ENCODE measurements at regions not wholly inside any gene's neighbourhood (a gene's known extent, or its start where the extent isn't known, plus 50 kb on each side); places are given as distances from the start of the nearest gene placed in this dataset.

DNA sequence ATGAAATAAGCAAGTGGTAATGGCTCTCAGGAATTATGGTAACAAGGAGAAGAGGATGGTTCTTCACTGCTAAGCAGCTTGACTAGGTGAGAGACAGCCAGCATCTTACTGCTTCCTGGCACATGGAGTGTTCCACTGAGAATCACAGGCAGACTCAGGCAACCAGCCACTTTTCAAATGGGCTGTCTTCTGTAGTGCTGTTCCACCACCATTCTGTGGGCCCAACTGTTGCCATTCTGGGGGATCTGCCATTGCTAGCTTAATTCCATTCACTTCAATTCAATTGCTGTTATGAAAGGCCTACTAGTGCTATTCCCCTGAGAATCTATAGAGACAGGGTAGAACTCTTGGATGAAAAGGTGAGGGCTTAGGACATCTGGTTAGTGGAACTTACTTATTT lies 341.9 kb downstream of the KCNRG start:
- peaks cover 28% of the 10 kb centered on the region for H3K4me1 Mint-ChIP-seq (ENCODE audit: unreplicated experiment)
- H3K9me3 Mint-ChIP-seq (ENCODE audit: unreplicated experiment): no peaks in the 10 kb centered on the region
- H3K27me3 Mint-ChIP-seq (ENCODE audit: unreplicated experiment): no peaks in the 10 kb centered on the region
- TF ChIP-seq, protein P1, sequence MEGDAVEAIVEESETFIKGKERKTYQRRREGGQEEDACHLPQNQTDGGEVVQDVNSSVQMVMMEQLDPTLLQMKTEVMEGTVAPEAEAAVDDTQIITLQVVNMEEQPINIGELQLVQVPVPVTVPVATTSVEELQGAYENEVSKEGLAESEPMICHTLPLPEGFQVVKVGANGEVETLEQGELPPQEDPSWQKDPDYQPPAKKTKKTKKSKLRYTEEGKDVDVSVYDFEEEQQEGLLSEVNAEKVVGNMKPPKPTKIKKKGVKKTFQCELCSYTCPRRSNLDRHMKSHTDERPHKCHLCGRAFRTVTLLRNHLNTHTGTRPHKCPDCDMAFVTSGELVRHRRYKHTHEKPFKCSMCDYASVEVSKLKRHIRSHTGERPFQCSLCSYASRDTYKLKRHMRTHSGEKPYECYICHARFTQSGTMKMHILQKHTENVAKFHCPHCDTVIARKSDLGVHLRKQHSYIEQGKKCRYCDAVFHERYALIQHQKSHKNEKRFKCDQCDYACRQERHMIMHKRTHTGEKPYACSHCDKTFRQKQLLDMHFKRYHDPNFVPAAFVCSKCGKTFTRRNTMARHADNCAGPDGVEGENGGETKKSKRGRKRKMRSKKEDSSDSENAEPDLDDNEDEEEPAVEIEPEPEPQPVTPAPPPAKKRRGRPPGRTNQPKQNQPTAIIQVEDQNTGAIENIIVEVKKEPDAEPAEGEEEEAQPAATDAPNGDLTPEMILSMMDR (IDR thresholded peaks at IDR 0.05): no peak
- no peak for DNase-seq (ENCODE audit: extremely low spot score, unreplicated experiment)
- no peak overlapping the region for H3K4me3 Mint-ChIP-seq (ENCODE audit: unreplicated experiment)
- H3K27ac Mint-ChIP-seq (ENCODE audit: unreplicated experiment): no peak overlapping the region
- no peaks in the 10 kb centered on the region for H3K36me3 Mint-ChIP-seq (ENCODE audit: unreplicated experiment)

DNA sequence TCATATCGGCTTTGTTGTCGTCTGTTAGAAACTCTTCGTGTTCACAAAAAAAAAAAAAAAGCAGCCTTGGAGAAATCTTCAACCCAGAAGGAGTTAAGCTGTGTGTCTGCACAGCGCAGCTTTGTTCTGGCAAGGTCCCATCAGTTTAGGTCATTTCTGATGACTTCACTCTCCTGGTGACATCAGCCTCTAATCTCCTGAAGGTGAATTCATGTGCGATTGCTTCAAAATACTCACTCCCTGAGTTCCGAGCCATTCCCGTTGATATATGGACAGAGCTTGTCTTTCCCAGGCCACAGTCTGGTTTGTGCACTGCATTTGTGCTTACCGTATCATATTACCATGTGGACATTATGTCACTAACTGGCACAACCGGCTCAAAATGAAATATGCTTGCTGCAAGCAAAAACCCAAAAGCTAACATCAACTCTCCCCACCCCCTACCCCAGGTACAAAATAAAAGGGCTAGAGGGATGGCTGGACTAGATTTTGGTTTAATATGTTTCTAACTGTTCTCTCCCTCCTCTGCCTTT lies 342.4 kb downstream of the KCNRG start:
- no peaks in the 10 kb centered on the region for H3K9me3 Mint-ChIP-seq (ENCODE audit: unreplicated experiment)
- H3K4me1 Mint-ChIP-seq (ENCODE audit: unreplicated experiment): peaks cover 28% of the 10 kb centered on the region
- H3K36me3 Mint-ChIP-seq (ENCODE audit: unreplicated experiment): no peaks in the 10 kb centered on the region
- H3K27ac Mint-ChIP-seq (ENCODE audit: unreplicated experiment): no peak overlapping the region
- H3K27me3 Mint-ChIP-seq (ENCODE audit: unreplicated experiment): no peaks in the 10 kb centered on the region
- no peak for DNase-seq (ENCODE audit: extremely low spot score, unreplicated experiment)
- TF ChIP-seq, protein P1 (IDR thresholded peaks at IDR 0.05): no peak
- H3K4me3 Mint-ChIP-seq (ENCODE audit: unreplicated experiment): no peak overlapping the region

DNA sequence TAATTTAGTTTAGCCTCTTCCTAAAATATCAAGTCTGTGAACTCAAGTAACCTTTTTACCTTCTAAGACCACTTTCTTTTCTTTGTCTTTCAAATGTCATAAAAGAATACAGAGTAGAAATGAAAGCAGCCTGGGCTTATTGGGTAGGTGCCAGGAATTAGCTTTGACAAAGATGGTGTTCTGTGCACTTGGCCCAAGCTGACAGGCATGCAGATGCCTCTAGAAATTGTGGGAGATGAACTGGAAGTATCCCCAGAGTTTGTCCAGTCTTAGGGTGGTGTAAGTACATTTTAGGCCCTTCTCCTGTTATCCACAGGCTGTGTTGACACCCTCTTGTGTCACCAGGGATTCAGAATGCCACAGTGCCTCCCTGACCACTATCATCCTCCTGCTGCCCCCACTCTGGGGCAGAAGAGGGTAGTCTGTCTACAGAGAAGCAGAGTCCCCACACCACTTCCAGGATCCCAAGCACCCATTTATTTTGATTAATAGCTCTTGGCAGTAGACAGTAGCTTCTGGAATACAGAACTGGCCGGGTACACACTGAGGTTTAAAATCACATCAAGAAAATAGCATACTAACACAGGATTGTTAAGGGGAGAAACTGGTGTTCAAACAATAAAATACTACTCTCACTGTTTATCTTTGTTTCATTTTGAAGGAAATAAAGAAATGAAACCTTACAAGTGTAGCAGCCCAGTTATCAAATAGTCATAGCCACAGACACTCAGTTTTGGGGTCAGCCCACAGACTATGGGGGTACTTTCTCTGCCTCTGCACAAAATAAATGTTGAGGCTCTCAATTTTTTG lies 343.2 kb downstream of the KCNRG start:
- H3K27me3 Mint-ChIP-seq (ENCODE audit: unreplicated experiment): no peaks in the 10 kb centered on the region
- H3K4me3 Mint-ChIP-seq (ENCODE audit: unreplicated experiment): no peak overlapping the region
- H3K4me1 Mint-ChIP-seq (ENCODE audit: unreplicated experiment): peaks cover 23% of the 10 kb centered on the region
- no peaks in the 10 kb centered on the region for H3K9me3 Mint-ChIP-seq (ENCODE audit: unreplicated experiment)
- no peak overlapping the region for H3K27ac Mint-ChIP-seq (ENCODE audit: unreplicated experiment)
- no peak for DNase-seq (ENCODE audit: extremely low spot score, unreplicated experiment)
- no peaks in the 10 kb centered on the region for H3K36me3 Mint-ChIP-seq (ENCODE audit: unreplicated experiment)
- TF ChIP-seq, protein P1 (IDR thresholded peaks at IDR 0.05): no peak

DNA sequence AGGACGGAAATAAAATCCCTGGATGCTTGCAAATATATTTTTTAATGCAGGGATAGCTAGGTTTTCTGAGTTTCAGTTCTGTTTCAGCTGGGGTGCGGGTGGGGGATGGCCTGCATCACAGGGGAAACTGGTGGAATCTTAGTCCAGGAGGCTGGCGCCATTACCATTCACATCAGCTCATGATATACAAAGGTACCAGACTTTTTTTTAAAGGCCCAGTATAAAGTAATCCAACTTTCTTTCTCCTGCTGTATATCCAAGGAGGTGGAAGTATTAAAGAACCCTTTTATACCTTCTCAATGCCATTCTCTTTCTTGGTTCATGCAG lies 343.8 kb downstream of the KCNRG start:
- DNase-seq (ENCODE audit: extremely low spot score, unreplicated experiment): no peak
- TF ChIP-seq, protein P1 (IDR thresholded peaks at IDR 0.05): no peak
- Mint-ChIP-seq H3K4me3 (ENCODE audit: unreplicated experiment) (no peak overlapping the region), H3K27ac (ENCODE audit: unreplicated experiment) (no peak overlapping the region), H3K27me3 (ENCODE audit: unreplicated experiment) (no peaks in the 10 kb centered on the region), H3K9me3 (ENCODE audit: unreplicated experiment) (no peaks in the 10 kb centered on the region), H3K36me3 (ENCODE audit: unreplicated experiment) (no peaks in the 10 kb centered on the region), H3K4me1 (ENCODE audit: unreplicated experiment) (peaks cover 18% of the 10 kb centered on the region)

DNA sequence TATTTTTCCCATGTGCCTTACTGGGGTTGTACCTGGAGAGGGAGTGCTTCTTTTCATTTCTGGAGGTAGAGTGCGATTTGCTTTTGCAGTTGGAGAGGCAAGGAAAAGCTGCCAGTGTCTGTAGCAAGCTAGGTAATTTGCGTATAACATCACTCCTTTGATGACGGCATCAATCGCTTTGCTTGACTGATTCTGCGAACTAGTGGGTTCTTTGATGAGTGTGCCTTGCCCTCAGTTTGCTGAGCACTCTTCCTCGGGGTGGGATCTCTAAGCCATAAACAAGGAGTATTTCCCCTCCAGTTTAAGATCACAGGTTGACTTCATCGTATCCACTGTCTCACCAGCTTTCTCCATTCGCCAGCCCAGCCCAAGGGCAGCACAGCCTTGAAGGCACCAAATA lies 344.5 kb downstream of the KCNRG start:
- no peak for DNase-seq (ENCODE audit: extremely low spot score, unreplicated experiment)
- no peaks in the 10 kb centered on the region for H3K27me3 Mint-ChIP-seq (ENCODE audit: unreplicated experiment)
- H3K27ac Mint-ChIP-seq (ENCODE audit: unreplicated experiment): no peak overlapping the region
- no peaks in the 10 kb centered on the region for H3K36me3 Mint-ChIP-seq (ENCODE audit: unreplicated experiment)
- TF ChIP-seq, protein P1 (IDR thresholded peaks at IDR 0.05): no peak
- no peaks in the 10 kb centered on the region for H3K9me3 Mint-ChIP-seq (ENCODE audit: unreplicated experiment)
- peaks cover 14% of the 10 kb centered on the region for H3K4me1 Mint-ChIP-seq (ENCODE audit: unreplicated experiment)
- no peak overlapping the region for H3K4me3 Mint-ChIP-seq (ENCODE audit: unreplicated experiment)
